ENCODE measurements at regions not wholly inside any gene's neighbourhood (a gene's known extent, or its start where the extent isn't known, plus 50 kb on each side); places are given as distances from the start of the nearest gene placed in this dataset.

DNA sequence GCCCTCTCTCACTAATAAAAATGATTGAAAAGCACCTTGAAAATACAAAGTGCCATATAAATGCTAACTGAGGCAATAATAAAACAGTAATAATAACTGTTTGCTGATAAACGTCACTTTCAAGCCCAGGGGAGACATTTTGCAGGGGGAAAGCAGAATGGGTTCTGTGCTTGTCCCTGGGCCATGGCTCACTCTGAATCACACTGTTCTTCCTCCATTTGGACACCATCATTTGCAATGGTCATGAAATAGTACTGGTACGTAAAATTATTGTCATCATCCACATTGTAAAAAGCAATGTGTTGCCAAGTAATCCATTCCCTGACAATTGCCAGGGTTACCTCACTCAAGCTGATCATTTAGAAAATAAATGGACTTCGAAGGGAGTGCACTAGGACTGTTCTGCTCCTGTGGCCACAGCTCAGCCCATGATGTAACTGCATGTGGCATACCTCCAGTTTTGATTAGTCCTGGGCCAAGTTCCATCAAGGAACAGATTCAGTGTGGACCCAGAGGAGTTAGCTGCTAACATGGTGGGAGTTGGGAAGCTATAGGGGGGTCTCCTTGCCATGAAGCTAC is 508.8 kb upstream of the CELF4 start:
- TF ChIP-seq GATA2 (IDR thresholded peaks at IDR 0.05; ENCODE audit: insufficient read depth, insufficient read length, low read depth, low read length) = no peak
- no peak for TF ChIP-seq JUN (IDR thresholded peaks at IDR 0.05; ENCODE audit: borderline replicate concordance, insufficient read depth, insufficient read length, low read depth)
- TF ChIP-seq, protein P1, sequence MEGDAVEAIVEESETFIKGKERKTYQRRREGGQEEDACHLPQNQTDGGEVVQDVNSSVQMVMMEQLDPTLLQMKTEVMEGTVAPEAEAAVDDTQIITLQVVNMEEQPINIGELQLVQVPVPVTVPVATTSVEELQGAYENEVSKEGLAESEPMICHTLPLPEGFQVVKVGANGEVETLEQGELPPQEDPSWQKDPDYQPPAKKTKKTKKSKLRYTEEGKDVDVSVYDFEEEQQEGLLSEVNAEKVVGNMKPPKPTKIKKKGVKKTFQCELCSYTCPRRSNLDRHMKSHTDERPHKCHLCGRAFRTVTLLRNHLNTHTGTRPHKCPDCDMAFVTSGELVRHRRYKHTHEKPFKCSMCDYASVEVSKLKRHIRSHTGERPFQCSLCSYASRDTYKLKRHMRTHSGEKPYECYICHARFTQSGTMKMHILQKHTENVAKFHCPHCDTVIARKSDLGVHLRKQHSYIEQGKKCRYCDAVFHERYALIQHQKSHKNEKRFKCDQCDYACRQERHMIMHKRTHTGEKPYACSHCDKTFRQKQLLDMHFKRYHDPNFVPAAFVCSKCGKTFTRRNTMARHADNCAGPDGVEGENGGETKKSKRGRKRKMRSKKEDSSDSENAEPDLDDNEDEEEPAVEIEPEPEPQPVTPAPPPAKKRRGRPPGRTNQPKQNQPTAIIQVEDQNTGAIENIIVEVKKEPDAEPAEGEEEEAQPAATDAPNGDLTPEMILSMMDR (IDR thresholded peaks at IDR 0.05; ENCODE audit: extremely low read depth in 1 of 2, insufficient read depth in 1 of 2, low read depth in 1 of 2, low read length in 2 of 2) = no peak
- TF ChIP-seq POLR2AphosphoS5 (IDR thresholded peaks at IDR 0.05; ENCODE audit: insufficient read depth, low read depth, low read length) = no peak
- no peak for TF ChIP-seq FOS (IDR thresholded peaks at IDR 0.05; ENCODE audit: borderline replicate concordance, insufficient read depth, low read length)
- TF ChIP-seq EZH2 (IDR thresholded peaks at IDR 0.05; ENCODE audit: borderline replicate concordance, low read depth, low read length, severe bottlenecking) = no peak
- TF ChIP-seq, protein P2, sequence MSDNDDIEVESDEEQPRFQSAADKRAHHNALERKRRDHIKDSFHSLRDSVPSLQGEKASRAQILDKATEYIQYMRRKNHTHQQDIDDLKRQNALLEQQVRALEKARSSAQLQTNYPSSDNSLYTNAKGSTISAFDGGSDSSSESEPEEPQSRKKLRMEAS (IDR thresholded peaks at IDR 0.05; ENCODE audit: insufficient read depth, insufficient read length) = no peak
- no peak for TF ChIP-seq MYC (IDR thresholded peaks at IDR 0.05; ENCODE audit: low read depth, low read length)
- TF ChIP-seq POLR2A (IDR thresholded peaks at IDR 0.05; ENCODE audit: low read depth, low read length) = no peak
- Histone ChIP-seq H3K36me3 (ENCODE audit: control insufficient read depth in 2 of 2, extremely low read depth in 1 of 2, insufficient read depth in 2 of 2, low read length in 2 of 2) (no peaks in the 10 kb centered on the region), H3K9ac (replicated peaks; ENCODE audit: extremely low read depth, insufficient read depth, low read length) (no peak overlapping the region), H3K9me3 (replicated peaks; ENCODE audit: control insufficient read depth, insufficient read depth, low read length) (peaks cover 2% of the 10 kb centered on the region), H2AFZ (ENCODE audit: low read depth, low read length) (no peak overlapping the region), H4K20me1 (replicated peaks; ENCODE audit: control insufficient read depth, extremely low read depth, insufficient read depth, low read length) (no peaks in the 10 kb centered on the region), H3K79me2 (ENCODE audit: control insufficient read depth, insufficient read depth, low read length) (no peaks in the 10 kb centered on the region), H3K4me2 (ENCODE audit: insufficient read depth, low read length) (no peak overlapping the region), H3K4me3 (replicated peaks in 1 of 3; ENCODE audit: insufficient read depth in 1 of 3, low read depth in 1 of 3, low read length in 3 of 3) (no peak overlapping the region), H3K4me1 (ENCODE audit: control insufficient read depth, extremely low read depth, insufficient read depth, low read length) (no peaks in the 10 kb centered on the region), H3K27me3 (ENCODE audit: control insufficient read depth in 2 of 2, insufficient read depth in 2 of 2, low read length in 2 of 2) (no peaks in the 10 kb centered on the region), H3K27ac (ENCODE audit: insufficient read depth, low read depth, low read length) (no peak overlapping the region), H3K9me1 (replicated peaks; ENCODE audit: control insufficient read depth, extremely low read depth, insufficient read depth, low read length) (no peaks in the 10 kb centered on the region)
- FAIRE-seq (no peak), DNase-seq (ENCODE audit: low read depth, low spot score) (no peak)
- dilution Hi-C loops (cut with MboI; ENCODE audit: extremely low pct_ligation_motif_present, low sequenced_read_pairs) = no loop called here
- POLR2A ChIA-PET = no interaction called here
- BruUV-seq (replicated peaks) = no TSS peak
- intact Hi-C loops (cut with micrococcal nuclease) = no loop called here
- CTCF ChIA-PET = no interaction called here

Measured in endothelial cell of umbilical vein (primary cell).